Retinal pigment epithelial cell (primary cell): ENCODE measurements at regions not wholly inside any gene's neighbourhood (a gene's known extent, or its start where the extent isn't known, plus 50 kb on each side); places are given as distances from the start of the nearest gene placed in this dataset.

Experiments
- DNase-seq: peaks from one replicate; pipeline ENCODE4 v3.0.0-alpha.2; 2010; ENCODE audit warnings: low read depth
- H3K4me3 ChIP-seq: 2 replicates; pipeline ENCODE4 v1.5.1; 2011; ENCODE audit warnings: mild to moderate bottlenecking, low read length, control low read depth, moderate library complexity
- TF ChIP-seq, protein P1 (sequence below): conservative IDR thresholded peaks from 2 replicates; pipeline ENCODE4 v1.5.1; 2011; ENCODE audit warnings: low read depth, low read length, control low read depth, inconsistent platforms

DNA sequence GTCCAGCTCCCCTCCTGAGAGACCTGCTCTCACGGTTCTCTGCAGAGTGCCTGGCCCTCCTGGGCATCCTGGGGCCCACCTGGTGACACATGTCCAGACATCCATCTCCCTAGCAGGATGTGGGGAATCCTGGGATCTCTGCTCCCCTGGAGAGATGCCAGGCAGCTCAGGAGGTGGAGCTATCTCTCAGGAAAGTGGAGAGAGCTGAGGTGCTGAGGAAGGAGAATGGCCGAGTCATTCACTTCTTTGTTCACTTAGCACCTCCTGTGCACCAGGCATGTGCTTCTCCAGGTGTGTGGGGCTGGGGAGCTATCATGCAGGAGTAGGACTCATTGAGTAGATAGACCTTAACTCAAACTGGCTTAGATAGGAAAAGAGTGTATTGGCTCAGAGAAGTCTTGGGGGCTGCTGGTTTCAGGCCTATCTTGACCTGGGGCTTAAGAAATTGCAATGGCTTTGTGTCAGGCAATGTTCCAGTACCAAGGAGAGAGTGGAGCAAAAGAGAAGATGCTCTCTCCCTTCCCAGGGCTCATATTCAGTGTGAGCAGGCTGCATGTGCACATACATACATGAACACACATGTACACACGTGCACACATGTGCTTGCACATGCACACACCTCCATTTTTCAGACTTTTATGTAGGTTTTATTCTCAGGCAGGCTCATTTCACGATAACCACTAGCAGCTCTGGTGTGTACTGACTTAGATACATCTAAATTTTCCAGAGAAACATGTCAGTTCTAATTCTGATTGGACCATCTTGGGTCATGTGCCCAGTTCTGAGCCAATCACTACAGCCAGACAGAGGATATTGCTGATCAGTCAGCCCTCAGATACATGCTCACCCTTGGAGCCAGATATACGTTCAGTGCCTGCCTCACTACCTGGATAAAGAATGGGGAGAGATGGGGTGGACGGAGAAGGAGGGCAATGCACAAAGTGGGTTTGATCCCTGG lies 437.6 kb downstream of the PTPRU start:
- H3K4me3 ChIP-seq = no peak overlapping the region
- DNase-seq = no peak
- TF ChIP-seq, protein P1, sequence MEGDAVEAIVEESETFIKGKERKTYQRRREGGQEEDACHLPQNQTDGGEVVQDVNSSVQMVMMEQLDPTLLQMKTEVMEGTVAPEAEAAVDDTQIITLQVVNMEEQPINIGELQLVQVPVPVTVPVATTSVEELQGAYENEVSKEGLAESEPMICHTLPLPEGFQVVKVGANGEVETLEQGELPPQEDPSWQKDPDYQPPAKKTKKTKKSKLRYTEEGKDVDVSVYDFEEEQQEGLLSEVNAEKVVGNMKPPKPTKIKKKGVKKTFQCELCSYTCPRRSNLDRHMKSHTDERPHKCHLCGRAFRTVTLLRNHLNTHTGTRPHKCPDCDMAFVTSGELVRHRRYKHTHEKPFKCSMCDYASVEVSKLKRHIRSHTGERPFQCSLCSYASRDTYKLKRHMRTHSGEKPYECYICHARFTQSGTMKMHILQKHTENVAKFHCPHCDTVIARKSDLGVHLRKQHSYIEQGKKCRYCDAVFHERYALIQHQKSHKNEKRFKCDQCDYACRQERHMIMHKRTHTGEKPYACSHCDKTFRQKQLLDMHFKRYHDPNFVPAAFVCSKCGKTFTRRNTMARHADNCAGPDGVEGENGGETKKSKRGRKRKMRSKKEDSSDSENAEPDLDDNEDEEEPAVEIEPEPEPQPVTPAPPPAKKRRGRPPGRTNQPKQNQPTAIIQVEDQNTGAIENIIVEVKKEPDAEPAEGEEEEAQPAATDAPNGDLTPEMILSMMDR = no peak

DNA sequence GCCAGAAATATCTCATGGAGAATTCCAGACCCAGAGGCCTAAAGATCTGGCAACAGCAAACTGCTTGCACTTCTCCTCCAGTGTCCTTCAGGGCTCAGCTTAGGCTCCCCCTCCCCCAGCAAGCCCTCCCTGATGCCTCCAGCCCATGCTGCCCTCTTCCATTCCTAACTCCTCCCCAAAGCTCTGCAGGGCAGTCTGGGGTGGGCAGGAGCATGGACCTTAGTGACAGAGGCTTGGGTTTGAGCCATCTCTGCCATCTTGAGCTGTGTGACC lies 436.8 kb downstream of the PTPRU start:
- DNase-seq = no peak
- TF ChIP-seq, protein P1 = no peak

DNA sequence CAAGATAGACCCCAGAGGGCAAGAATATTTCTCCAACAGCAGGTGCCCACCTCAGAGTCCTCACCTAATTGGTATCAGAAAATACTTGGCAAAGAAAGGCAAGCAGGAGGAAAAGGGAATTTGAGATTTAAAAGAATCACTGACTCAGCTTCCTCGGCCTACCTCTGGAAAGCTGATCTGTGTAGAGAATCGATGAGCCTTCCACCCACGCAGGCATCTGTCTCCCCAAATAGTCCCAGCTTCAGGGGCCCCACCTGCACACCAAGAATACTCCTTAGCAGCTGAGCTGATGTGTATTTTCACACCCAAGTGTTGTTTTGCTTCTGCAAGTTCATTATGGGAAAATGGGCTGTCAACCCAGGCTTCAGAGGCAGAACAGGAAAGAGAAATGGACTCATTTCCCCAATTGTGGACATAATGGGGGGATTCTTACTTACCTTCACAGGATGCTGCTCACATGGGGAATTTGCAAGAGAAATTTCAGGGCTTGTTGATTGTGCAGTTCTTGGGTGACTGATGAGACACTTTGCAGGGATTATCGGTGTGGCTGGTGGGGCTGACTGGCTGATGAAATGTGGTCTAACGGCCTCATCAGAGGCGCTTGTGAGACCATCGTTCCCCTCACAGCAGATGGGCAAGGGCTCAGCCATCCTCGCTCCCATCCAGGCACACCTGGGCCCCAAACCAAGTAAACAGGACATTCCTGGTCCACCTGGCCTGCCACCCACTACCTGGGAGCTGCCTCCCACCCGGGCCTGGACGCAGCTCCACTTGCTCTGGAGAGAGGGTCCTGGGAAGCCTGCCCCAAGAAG lies 436.3 kb downstream of the PTPRU start:
- TF ChIP-seq, protein P1 = no peak
- no peak overlapping the region for H3K4me3 ChIP-seq
- no peak for DNase-seq

More for the DNA sequence above, 436.8 kb downstream of the PTPRU start:
- H3K4me3 ChIP-seq = no peak overlapping the region

DNA sequence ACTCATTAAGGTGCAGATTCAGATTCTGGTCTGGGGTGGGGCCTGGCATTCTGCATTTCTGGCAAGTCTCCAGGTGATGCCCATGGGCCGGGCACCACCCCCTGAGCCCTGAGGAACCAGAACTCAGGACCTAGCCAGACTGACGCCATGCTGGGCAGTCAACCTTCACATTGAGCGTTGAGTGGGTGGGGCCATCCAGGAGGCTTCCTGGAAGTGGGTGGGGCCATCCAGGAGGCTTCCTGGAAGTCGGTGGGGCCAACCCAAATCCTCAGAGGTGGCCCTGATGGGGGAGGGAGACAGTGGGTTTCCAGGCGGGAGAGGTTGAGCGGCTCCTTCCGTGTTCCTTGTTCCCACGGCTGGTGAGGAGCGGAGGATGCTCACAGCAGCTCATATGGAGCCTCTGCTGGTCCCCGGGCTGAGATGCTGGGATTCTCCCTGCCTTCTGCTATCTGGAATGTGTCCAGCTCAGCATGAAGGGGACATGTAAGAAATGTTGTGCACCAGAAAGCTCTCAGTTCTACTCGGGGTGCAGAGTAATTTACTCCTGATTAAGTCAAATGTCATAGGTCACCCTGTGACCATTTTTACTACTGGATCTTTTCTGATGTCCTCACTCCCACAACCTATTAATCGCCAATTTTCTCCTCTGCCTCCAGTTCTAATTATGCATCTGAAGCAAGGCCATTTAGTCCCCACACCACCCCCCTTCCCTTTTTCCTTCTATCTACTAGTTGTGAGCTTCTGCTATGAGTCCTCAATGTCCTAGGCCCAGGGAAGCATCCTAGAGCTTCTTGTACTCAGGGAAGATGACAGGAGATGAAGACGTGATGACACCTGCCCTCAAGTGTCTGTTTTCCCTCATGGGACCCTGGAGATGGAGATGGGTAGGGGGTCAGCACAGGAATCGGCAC lies 435.4 kb downstream of the PTPRU start:
- no peak overlapping the region for H3K4me3 ChIP-seq
- DNase-seq = no peak
- TF ChIP-seq, protein P1 = no peak

DNA sequence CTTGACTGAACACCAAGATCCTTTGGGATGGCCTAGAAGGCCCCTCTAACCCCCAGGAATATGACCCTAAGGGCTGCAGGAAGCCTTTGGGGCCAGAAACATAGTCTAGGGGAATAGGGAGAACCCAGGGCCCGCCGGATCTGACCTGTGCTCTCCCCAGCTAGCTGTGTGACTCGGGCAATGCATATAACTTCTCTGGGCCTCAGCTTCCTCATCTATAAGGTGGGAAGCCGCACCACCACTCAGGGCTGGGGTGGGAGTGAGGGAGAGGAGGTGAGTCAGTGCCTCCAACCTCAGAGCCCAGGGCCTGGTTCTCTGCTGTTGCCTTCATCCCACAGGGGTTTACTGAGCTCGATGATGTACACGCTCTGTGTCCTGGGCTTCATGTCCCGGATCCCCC lies 434.4 kb downstream of the PTPRU start:
- DNase-seq = no peak
- TF ChIP-seq, protein P1 = no peak
- H3K4me3 ChIP-seq = no peak overlapping the region

- no peak for DNase-seq
- no peak overlapping the region for H3K4me3 ChIP-seq
- TF ChIP-seq, protein P1 = no peak
These were observed 433.6 kb downstream of the PTPRU start for GRCh38 chr1:29669912-29670311.
